Ovary (tissue), 7 donors: ENCODE measurements at regions not wholly inside any gene's neighbourhood (a gene's known extent, or its start where the extent isn't known, plus 50 kb on each side); places are given as distances from the start of the nearest gene placed in this dataset.

ENCODE experiments used
- DNase-seq, 5 donors: peaks; one replicate each; pipeline ENCODE4 v3.0.0-alpha.2; 2019 to 2020
- H3K27ac ChIP-seq, 2 donors: fragments of 200-600 bp; one replicate each; pipeline versions ENCODE4 v1.5.1 to v1.8.0; 2019 to 2022
- H3K27me3 ChIP-seq: fragments of 200-600 bp; one replicate; pipeline ENCODE4 v1.8.0; 2022
- H3K36me3 ChIP-seq: fragments of 200-600 bp; sonication (generic); one replicate; pipeline ENCODE4 v1.5.1; 2019
- H3K4me1 ChIP-seq: one replicate; pipeline ENCODE4 v1.8.1; 2013; ENCODE audit warnings: mild to moderate bottlenecking, moderate library complexity; ENCODE audit not compliant: insufficient read depth
- H3K4me3 ChIP-seq: fragments of 200-600 bp; sonication (generic); one replicate; pipeline ENCODE4 v1.5.1; 2017
- H3K9me3 ChIP-seq, 2 donors: fragments of 200-600 bp in 1 of 2; sonication (generic) in 1 of 2; one replicate each; pipeline versions ENCODE4 v1.5.1 to v1.8.1; 2013 to 2019; ENCODE audit warnings: mild to moderate bottlenecking in 1 of 2, moderate library complexity in 1 of 2
- CTCF ChIP-seq, 3 donors: fragments of 450-650 bp in 2 of 3; fragments of 200-600 bp in 1 of 3; IDR thresholded peaks; one replicate each; pipeline versions ENCODE4 v1.5.1 to v1.8.0; 2016 to 2022; ENCODE audit warnings: antibody characterized with exemption in 3 of 3, mild to moderate bottlenecking in 1 of 3
- EP300 ChIP-seq: sonication (generic); formaldehyde crosslinking; IDR thresholded peaks from one replicate; pipeline ENCODE4 v1.6.1; 2017; ENCODE audit warnings: antibody characterized with exemption
- POLR2A ChIP-seq: fragments of 450-650 bp; IDR thresholded peaks from one replicate; pipeline ENCODE4 v1.6.1; 2017; ENCODE audit warnings: antibody characterized with exemption, mild to moderate bottlenecking, moderate library complexity
- WGBS, 3 donors: extraction: QIAGEN DNeasy Blood & Tissue Kit in 1 of 3; methylation state at CpG; one replicate each; pipeline versions ENCODE4 v1.1.5 to v1.1.7; 2013 to 2017; 5-methylcytosine and 5-hydroxymethylcytosine counted together
- intact Hi-C, 4 donors: fragments of 100-400 bp; cut with DNase I; formaldehyde crosslinking; loops; one replicate each; pipeline versions ENCODE4 v1.11.0 to v1.15.1; 2022 to 2023
- donor health status: DM: no; HTN: no; CAD: no; lungs with moderate emphysema.
- donor health status: DM: no; HTN: no; CAD: no.
- donor health status: Bipolar disorder and iron deficiency.
- donor health status: DM: no; HTN: no; CAD: no.
- donor health status: DM: yes; HTN: yes; CAD: no.

GRCh38 chr2:66938471-66938967 lies 458.6 kb upstream of the ETAA1 start:
- Histone ChIP-seq H3K4me1 (no peaks in the 10 kb centered on the region), H3K27me3 (no peaks in the 10 kb centered on the region), H3K9me3 (no peaks in the 10 kb centered on the region), H3K27ac (no peak overlapping the region), H3K4me3 (no peak overlapping the region), H3K36me3 (no peaks in the 10 kb centered on the region)
- WGBS, 3 donors, result 87 to 97% (median 88%) methylated on average over 1 of the region's 1 CpG
- intact Hi-C loops, result no loop called here
- DNase-seq, result no peak
- no peak for TF ChIP-seq POLR2A
- no peak for TF ChIP-seq CTCF (IDR thresholded peaks at IDR 0.05)
- no peak for TF ChIP-seq EP300

- no peaks in the 10 kb centered on the region for H3K36me3 ChIP-seq
- H3K4me1 ChIP-seq, result no peaks in the 10 kb centered on the region
- no peak for DNase-seq
- 85 to 87% (median 87%) methylated on average over 1 of the region's 1 CpG for WGBS, 3 donors
- no peak overlapping the region for H3K4me3 ChIP-seq
- no peaks in the 10 kb centered on the region for H3K9me3 ChIP-seq
- H3K27ac ChIP-seq, result no peak overlapping the region
- intact Hi-C loops, result no loop called here
- no peaks in the 10 kb centered on the region for H3K27me3 ChIP-seq
- TF ChIP-seq EP300 (no peak), POLR2A (no peak), CTCF (IDR thresholded peaks at IDR 0.05) (no peak)
These were observed 457.1 kb upstream of the ETAA1 start for GRCh38 chr2:66940080-66940479.

- intact Hi-C loops, result no loop called here
- Histone ChIP-seq H3K27ac (no peak overlapping the region), H3K36me3 (no peaks in the 10 kb centered on the region), H3K4me1 (no peaks in the 10 kb centered on the region), H3K9me3 (no peaks in the 10 kb centered on the region), H3K4me3 (no peak overlapping the region), H3K27me3 (no peaks in the 10 kb centered on the region)
- WGBS, 3 donors, result 79 to 86% (median 80%) methylated on average over 3 of the region's 3 CpGs
- TF ChIP-seq POLR2A (no peak), EP300 (no peak), CTCF (IDR thresholded peaks at IDR 0.05) (no peak)
- no peak for DNase-seq
These were observed 448.9 kb upstream of the ETAA1 start for GRCh38 chr2:66948234-66948633.

GRCh38 chr2:66957198-66957597 lies 439.9 kb upstream of the ETAA1 start:
- Histone ChIP-seq H3K36me3 (no peaks in the 10 kb centered on the region), H3K9me3 (no peaks in the 10 kb centered on the region), H3K27ac (no peak overlapping the region), H3K4me1 (no peaks in the 10 kb centered on the region), H3K27me3 (no peaks in the 10 kb centered on the region), H3K4me3 (no peak overlapping the region)
- no peak for DNase-seq
- no peak for TF ChIP-seq CTCF (IDR thresholded peaks at IDR 0.05)
- TF ChIP-seq EP300, result no peak
- no peak for TF ChIP-seq POLR2A
- WGBS, 3 donors, result 61 to 72% (median 70%) methylated on average over 3 of the region's 3 CpGs
- intact Hi-C loops, result no loop called here

- no peaks in the 10 kb centered on the region for H3K4me1 ChIP-seq
- H3K9me3 ChIP-seq, result no peaks in the 10 kb centered on the region
- WGBS, 3 donors, result 64 to 76% (median 75%) methylated on average over 4 of the region's 4 CpGs
- no peak overlapping the region for H3K27ac ChIP-seq
- H3K27me3 ChIP-seq, result no peaks in the 10 kb centered on the region
- no peaks in the 10 kb centered on the region for H3K36me3 ChIP-seq
- TF ChIP-seq CTCF (IDR thresholded peaks at IDR 0.05), result no peak
- no peak for TF ChIP-seq EP300
- TF ChIP-seq POLR2A, result no peak
- intact Hi-C loops, result no loop called here
- H3K4me3 ChIP-seq, result no peak overlapping the region
- no peak for DNase-seq
These were observed 439.5 kb upstream of the ETAA1 start for GRCh38 chr2:66957677-66958076.
